Smooth muscle cell (in vitro differentiated cells): ENCODE measurements at regions not wholly inside any gene's neighbourhood (a gene's known extent, or its start where the extent isn't known, plus 50 kb on each side); places are given as distances from the start of the nearest gene placed in this dataset.

Experiments used
- DNase-seq: peaks from one replicate; lab custom pipeline; 2025; ENCODE audit not compliant: unreplicated experiment; lab: John Stamatoyannopoulos, UW
- H2AFZ ChIP-seq: fragments of 200-600 bp; sonication (generic); 2 replicates; pipeline ENCODE4 v1.6.0; 2016; ENCODE audit warnings: antibody characterized with exemption, low read depth, mild to moderate bottlenecking
- H3F3A ChIP-seq: fragments of 200-600 bp; sonication (generic); 2 replicates; pipeline ENCODE4 v1.6.0; 2017; ENCODE audit warnings: antibody characterized with exemption, low read depth
- H3K27ac ChIP-seq: fragments of 200-600 bp; sonication (generic); 2 replicates; pipeline ENCODE4 v1.5.1; 2016; ENCODE audit warnings: low read depth, mild to moderate bottlenecking
- H3K27me3 ChIP-seq: fragments of 200-600 bp; sonication (generic); 2 replicates; pipeline ENCODE4 v1.6.1; 2016; ENCODE audit warnings: low read depth, mild to moderate bottlenecking
- H3K36me3 ChIP-seq: fragments of 200-600 bp; sonication (generic); 2 replicates; pipeline ENCODE4 v1.5.1; 2016; ENCODE audit warnings: low read depth
- H3K4me1 ChIP-seq: fragments of 200-600 bp; sonication (generic); 2 replicates; pipeline ENCODE4 v1.5.1; 2016; ENCODE audit warnings: low read depth
- H3K4me2 ChIP-seq: fragments of 200-600 bp; sonication (generic); 2 replicates; pipeline ENCODE4 v1.6.0; 2016; ENCODE audit warnings: mild to moderate bottlenecking
- H3K4me3 ChIP-seq: fragments of 200-600 bp; sonication (generic); 2 replicates; pipeline ENCODE4 v1.5.1; 2016; ENCODE audit warnings: mild to moderate bottlenecking
- H3K79me2 ChIP-seq: fragments of 200-600 bp; sonication (generic); 2 replicates; pipeline ENCODE4 v1.6.0; 2016; ENCODE audit warnings: low read depth, mild to moderate bottlenecking
- H3K9ac ChIP-seq: fragments of 200-600 bp; sonication (generic); 2 replicates; pipeline ENCODE4 v1.6.0; 2016; ENCODE audit warnings: low read depth
- H3K9me3 ChIP-seq: fragments of 200-600 bp; sonication (generic); replicated peaks from 2 replicates; pipeline ENCODE4 v1.5.1; 2016; ENCODE audit warnings: low read depth
- H4K20me1 ChIP-seq: fragments of 200-600 bp; sonication (generic); 2 replicates; pipeline ENCODE4 v1.6.0; 2016; ENCODE audit warnings: low read depth
- WGBS: methylation state at CpG from one replicate; pipeline ENCODE4 v1.1.7; 2016; ENCODE audit warnings: low lambda C conversion rate; 5-methylcytosine and 5-hydroxymethylcytosine counted together
- TF ChIP-seq, protein P1 (sequence below): fragments of 200-600 bp; sonication (generic); IDR thresholded peaks from 2 replicates; pipeline ENCODE4 v1.5.1; 2017; ENCODE audit warnings: borderline replicate concordance, mild to moderate bottlenecking, antibody characterized with exemption; ENCODE audit not compliant: insufficient read depth, poor library complexity, severe bottlenecking

DNA sequence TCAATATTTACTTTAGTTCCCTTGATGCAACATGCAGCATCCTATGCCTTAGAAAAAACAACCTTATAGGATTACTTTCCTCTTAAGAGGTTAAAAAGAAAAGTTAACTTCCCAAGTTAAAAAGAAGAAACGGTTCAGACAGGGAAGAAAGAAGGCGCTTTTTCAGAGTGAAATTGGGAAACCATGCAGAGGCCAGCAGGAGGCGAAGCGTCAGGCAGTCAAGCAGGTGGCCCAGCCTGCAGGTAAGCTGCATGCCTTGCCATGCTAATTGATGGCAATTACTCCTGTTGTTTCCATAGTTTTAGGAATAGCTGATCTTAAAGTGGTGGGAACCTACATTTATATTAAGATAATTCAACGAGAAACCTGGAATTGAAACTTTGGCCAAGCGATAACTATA is 302.6 kb upstream of the SP4 start:
- Histone ChIP-seq H3K79me2 (no peaks in the 10 kb centered on the region), H3K36me3 (no peaks in the 10 kb centered on the region), H3K4me1 (peaks cover 9% of the 10 kb centered on the region), H3K4me3 (no peak overlapping the region), H3K4me2 (no peak overlapping the region), H3K27me3 (no peaks in the 10 kb centered on the region), H3K27ac (no peak overlapping the region), H2AFZ (no peak overlapping the region), H3K9ac (no peak overlapping the region), H3K9me3 (no peaks in the 10 kb centered on the region), H4K20me1 (no peaks in the 10 kb centered on the region), H3F3A (no peaks in the 10 kb centered on the region)
- 59% methylated on average over 6 of the region's 6 CpGs for WGBS
- DNase-seq: no peak
- TF ChIP-seq, protein P1, sequence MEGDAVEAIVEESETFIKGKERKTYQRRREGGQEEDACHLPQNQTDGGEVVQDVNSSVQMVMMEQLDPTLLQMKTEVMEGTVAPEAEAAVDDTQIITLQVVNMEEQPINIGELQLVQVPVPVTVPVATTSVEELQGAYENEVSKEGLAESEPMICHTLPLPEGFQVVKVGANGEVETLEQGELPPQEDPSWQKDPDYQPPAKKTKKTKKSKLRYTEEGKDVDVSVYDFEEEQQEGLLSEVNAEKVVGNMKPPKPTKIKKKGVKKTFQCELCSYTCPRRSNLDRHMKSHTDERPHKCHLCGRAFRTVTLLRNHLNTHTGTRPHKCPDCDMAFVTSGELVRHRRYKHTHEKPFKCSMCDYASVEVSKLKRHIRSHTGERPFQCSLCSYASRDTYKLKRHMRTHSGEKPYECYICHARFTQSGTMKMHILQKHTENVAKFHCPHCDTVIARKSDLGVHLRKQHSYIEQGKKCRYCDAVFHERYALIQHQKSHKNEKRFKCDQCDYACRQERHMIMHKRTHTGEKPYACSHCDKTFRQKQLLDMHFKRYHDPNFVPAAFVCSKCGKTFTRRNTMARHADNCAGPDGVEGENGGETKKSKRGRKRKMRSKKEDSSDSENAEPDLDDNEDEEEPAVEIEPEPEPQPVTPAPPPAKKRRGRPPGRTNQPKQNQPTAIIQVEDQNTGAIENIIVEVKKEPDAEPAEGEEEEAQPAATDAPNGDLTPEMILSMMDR: no peak

DNA sequence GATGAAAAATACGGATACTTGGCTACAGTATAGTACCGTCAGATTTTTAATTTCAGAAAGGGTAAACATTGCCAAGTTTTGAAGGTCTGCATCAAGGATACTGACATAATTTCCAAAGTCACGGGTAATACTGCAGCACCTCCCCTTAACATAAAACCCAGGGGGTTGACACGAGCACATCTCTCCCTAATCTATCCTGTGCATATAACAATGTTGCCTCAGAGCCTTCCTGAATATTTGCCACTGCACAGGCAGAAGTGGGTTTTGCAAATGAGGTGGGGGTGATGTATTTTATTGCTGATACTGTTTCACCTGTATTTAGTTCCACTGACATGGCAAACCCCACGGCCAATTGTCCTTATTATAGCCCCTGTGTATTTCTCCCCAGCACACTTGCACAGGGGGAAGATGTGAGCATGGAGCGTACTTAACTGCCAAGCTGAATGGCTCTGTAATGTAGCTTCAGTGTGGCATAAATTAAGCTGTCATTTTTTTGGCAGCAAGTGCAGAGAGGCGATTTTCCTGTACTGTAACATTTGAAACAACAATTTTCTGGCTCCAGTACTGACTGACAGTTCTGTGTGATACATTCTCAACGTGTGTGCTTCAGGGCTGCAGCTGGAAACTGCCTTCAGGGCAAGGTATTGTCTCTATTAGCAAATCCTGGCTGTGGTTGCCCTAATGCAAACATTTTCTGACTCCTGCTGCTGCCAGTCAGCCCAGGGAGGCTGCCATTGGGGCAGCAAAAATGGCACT is 299.6 kb upstream of the SP4 start:
- H3K9me3 ChIP-seq: no peaks in the 10 kb centered on the region
- no peaks in the 10 kb centered on the region for H3K79me2 ChIP-seq
- H3K4me2 ChIP-seq: no peak overlapping the region
- no peaks in the 10 kb centered on the region for H3F3A ChIP-seq
- no peak overlapping the region for H2AFZ ChIP-seq
- no peak overlapping the region for H3K4me3 ChIP-seq
- H3K4me1 ChIP-seq: peaks cover 9% of the 10 kb centered on the region
- 71% methylated on average over 8 of the region's 8 CpGs for WGBS
- no peaks in the 10 kb centered on the region for H3K27me3 ChIP-seq
- H4K20me1 ChIP-seq: no peaks in the 10 kb centered on the region
- H3K27ac ChIP-seq: no peak overlapping the region
- no peak for DNase-seq
- H3K36me3 ChIP-seq: no peaks in the 10 kb centered on the region
- no peak overlapping the region for H3K9ac ChIP-seq
- TF ChIP-seq, protein P1: no peak

DNA sequence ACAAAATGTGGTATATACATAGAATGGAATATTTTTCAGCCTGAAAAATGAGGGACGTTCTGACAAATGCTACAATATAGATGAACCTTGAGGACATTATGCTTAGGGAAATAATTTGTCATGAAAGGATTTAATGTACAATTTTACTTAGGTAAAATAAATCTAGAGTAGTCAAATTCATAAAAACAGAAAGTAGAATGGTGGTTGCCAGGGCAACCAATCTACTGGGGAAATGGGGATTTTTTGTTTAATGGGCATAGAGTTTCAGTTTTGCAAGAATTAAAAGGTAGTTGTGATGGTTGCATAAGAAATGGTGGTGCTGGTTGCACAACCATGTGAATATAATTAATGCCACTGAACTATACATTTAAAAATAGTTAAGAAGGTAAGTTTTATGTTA is 296.0 kb upstream of the SP4 start:
- Histone ChIP-seq H3F3A (no peaks in the 10 kb centered on the region), H3K4me1 (peaks cover 9% of the 10 kb centered on the region), H2AFZ (no peak overlapping the region), H3K36me3 (no peaks in the 10 kb centered on the region), H3K27ac (no peak overlapping the region), H3K9me3 (no peaks in the 10 kb centered on the region), H3K27me3 (no peaks in the 10 kb centered on the region), H3K9ac (no peak overlapping the region), H3K4me3 (no peak overlapping the region), H4K20me1 (no peaks in the 10 kb centered on the region), H3K4me2 (no peak overlapping the region), H3K79me2 (no peaks in the 10 kb centered on the region)
- no peak for DNase-seq
- 93% methylated on average over 1 of the region's 1 CpG for WGBS
- TF ChIP-seq, protein P1: no peak

DNA sequence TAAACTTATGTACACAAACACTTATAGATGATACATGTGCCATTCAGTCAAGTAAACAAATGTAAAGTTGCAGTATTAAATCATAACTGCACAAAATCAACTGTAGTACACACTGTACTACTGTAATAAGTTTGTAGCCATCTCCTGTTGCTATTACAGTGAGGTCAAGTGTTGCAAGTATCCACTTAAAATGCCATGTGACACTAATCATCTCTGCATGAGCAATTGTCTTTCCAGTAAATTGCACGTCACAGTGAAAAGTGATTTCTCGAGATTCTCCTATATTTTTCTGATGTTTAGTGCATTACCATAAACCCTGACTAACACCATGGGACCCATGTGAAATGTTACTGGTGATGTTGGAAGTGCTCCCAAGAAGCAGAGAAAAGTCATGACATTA is 293.3 kb upstream of the SP4 start:
- no peaks in the 10 kb centered on the region for H3K79me2 ChIP-seq
- H3K9me3 ChIP-seq: no peaks in the 10 kb centered on the region
- no peak overlapping the region for H3K27ac ChIP-seq
- H3K27me3 ChIP-seq: no peaks in the 10 kb centered on the region
- H3K36me3 ChIP-seq: no peaks in the 10 kb centered on the region
- no peaks in the 10 kb centered on the region for H4K20me1 ChIP-seq
- DNase-seq: no peak
- 89% methylated on average over 2 of the region's 2 CpGs for WGBS
- TF ChIP-seq, protein P1: no peak
- H3K9ac ChIP-seq: no peak overlapping the region
- no peaks in the 10 kb centered on the region for H3F3A ChIP-seq
- H3K4me2 ChIP-seq: no peak overlapping the region
- H3K4me1 ChIP-seq: no peaks in the 10 kb centered on the region
- H3K4me3 ChIP-seq: no peak overlapping the region
- H2AFZ ChIP-seq: no peak overlapping the region
